ENCODE measurements at regions not wholly inside any gene's neighbourhood (a gene's known extent, or its start where the extent isn't known, plus 50 kb on each side); places are given as distances from the start of the nearest gene placed in this dataset.
A peak's percentile ranks its signal among the peaks of the same experiment; 100 is the strongest.

DNA sequence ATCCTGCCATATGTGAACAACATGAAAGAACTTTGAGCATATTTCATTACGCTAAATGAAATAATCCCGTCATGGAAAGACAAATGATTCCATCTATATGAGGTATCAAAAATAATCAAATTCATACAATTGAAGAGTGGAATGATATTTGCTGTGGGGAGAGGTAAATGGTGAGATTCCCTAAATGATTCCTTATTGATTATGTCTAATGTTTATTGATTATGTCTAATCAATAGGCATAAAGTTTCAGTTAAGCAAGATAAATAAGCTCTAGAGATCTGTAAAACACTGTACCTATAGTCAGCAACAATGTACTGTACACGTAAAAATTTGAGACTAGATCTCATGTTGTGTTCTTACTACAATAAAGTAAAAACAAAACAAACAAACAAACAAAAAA, 85.4 kb upstream of the MEGF10 start:
- WGBS (ENCODE audit: insufficient coverage, low coverage, missing lambda C conversion rate): 5% methylated on average over 3 of the region's 3 CpGs

More for the DNA sequence above, 85.4 kb upstream of the MEGF10 start:
- H3K79me2 ChIP-seq (ENCODE audit: control insufficient read depth, insufficient read depth, low read length): no peaks in the 10 kb centered on the region
- no peaks in the 10 kb centered on the region for H4K20me1 ChIP-seq (replicated peaks; ENCODE audit: control insufficient read depth, insufficient read depth, low read length)
- no peaks in the 10 kb centered on the region for H3K27me3 ChIP-seq (ENCODE audit: control insufficient read depth in 2 of 2, insufficient read depth in 2 of 2, low read length in 2 of 2)
- H3K27ac ChIP-seq (ENCODE audit: extremely low read depth, low read depth, low read length): no peak overlapping the region
- POLR2A ChIA-PET: no interaction called here
- DNase-seq (ENCODE audit: extremely low read depth in 1 of 4, low spot score in 3 of 4) (no peak), ATAC-seq (no peak), FAIRE-seq (no peak)
- H3K9ac ChIP-seq (ENCODE audit: insufficient read depth in 1 of 2, low read depth in 2 of 2, low read length in 2 of 2): no peak overlapping the region
- no TSS peak for BruUV-seq (replicated peaks)
- H3K4me1 ChIP-seq (replicated peaks in 1 of 2; ENCODE audit: control insufficient read depth in 2 of 2, insufficient read depth in 2 of 2, low read length in 2 of 2): no peaks in the 10 kb centered on the region
- H3K4me2 ChIP-seq (ENCODE audit: insufficient read depth, low read length): no peak overlapping the region
- TF ChIP-seq SMAD2 (IDR thresholded peaks at IDR 0.05; ENCODE audit: low read depth, low read length) (no peak), BMI1 (IDR thresholded peaks at IDR 0.05; ENCODE audit: low read length) (no peak)
- TF ChIP-seq, protein P1, sequence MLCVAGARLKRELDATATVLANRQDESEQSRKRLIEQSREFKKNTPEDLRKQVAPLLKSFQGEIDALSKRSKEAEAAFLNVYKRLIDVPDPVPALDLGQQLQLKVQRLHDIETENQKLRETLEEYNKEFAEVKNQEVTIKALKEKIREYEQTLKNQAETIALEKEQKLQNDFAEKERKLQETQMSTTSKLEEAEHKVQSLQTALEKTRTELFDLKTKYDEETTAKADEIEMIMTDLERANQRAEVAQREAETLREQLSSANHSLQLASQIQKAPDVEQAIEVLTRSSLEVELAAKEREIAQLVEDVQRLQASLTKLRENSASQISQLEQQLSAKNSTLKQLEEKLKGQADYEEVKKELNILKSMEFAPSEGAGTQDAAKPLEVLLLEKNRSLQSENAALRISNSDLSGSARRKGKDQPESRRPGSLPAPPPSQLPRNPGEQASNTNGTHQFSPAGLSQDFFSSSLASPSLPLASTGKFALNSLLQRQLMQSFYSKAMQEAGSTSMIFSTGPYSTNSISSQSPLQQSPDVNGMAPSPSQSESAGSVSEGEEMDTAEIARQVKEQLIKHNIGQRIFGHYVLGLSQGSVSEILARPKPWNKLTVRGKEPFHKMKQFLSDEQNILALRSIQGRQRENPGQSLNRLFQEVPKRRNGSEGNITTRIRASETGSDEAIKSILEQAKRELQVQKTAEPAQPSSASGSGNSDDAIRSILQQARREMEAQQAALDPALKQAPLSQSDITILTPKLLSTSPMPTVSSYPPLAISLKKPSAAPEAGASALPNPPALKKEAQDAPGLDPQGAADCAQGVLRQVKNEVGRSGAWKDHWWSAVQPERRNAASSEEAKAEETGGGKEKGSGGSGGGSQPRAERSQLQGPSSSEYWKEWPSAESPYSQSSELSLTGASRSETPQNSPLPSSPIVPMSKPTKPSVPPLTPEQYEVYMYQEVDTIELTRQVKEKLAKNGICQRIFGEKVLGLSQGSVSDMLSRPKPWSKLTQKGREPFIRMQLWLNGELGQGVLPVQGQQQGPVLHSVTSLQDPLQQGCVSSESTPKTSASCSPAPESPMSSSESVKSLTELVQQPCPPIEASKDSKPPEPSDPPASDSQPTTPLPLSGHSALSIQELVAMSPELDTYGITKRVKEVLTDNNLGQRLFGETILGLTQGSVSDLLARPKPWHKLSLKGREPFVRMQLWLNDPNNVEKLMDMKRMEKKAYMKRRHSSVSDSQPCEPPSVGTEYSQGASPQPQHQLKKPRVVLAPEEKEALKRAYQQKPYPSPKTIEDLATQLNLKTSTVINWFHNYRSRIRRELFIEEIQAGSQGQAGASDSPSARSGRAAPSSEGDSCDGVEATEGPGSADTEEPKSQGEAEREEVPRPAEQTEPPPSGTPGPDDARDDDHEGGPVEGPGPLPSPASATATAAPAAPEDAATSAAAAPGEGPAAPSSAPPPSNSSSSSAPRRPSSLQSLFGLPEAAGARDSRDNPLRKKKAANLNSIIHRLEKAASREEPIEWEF (CRISPR knock-in tag; IDR thresholded peaks at IDR 0.05): peak; percentile 90
- intact Hi-C loops (cut with micrococcal nuclease) (no loop called here), in situ Hi-C loops (cut with MboI) (no loop called here)
- CTCF ChIA-PET (ENCODE audit: low intra/inter-chr PET ratio): no interaction called here
- H3K9me1 ChIP-seq (ENCODE audit: control insufficient read depth, insufficient read depth, low read length): no peaks in the 10 kb centered on the region
- H3K36me3 ChIP-seq (ENCODE audit: control insufficient read depth, insufficient read depth, low read length): no peaks in the 10 kb centered on the region
- H3K4me3 ChIP-seq: no peak overlapping the region
- no peak overlapping the region for H2AFZ ChIP-seq (ENCODE audit: low read depth, low read length)
- H3K9me3 ChIP-seq (replicated peaks; ENCODE audit: control insufficient read depth, insufficient read depth, low read depth, low read length): no peaks in the 10 kb centered on the region
